ENCODE measurements at regions not wholly inside any gene's neighbourhood (a gene's known extent, or its start where the extent isn't known, plus 50 kb on each side); places are given as distances from the start of the nearest gene placed in this dataset.
"Not testable (repeated sequence)": the region's sequence is repeated elsewhere in the genome, so short reads cannot be mapped to it uniquely, and the experiment has no call there.

- H3K27me3 Mint-ChIP-seq = no peaks in the 10 kb centered on the region
- CTCF ChIA-PET = no interaction called here
- H3K4me1 Mint-ChIP-seq = no peaks in the 10 kb centered on the region
- H3K36me3 Mint-ChIP-seq = no peaks in the 10 kb centered on the region
- peaks cover 2% of the 10 kb centered on the region for H3K9me3 Mint-ChIP-seq (ENCODE audit: low read depth)
- no peak for ATAC-seq
- H3K4me3 Mint-ChIP-seq = no peak overlapping the region
- no peak overlapping the region for H3K27ac Mint-ChIP-seq
- no peak for DNase-seq
Measured at GRCh38 chr6:93684339-93684738, 265.0 kb upstream of the EPHA7 start.

DNA sequence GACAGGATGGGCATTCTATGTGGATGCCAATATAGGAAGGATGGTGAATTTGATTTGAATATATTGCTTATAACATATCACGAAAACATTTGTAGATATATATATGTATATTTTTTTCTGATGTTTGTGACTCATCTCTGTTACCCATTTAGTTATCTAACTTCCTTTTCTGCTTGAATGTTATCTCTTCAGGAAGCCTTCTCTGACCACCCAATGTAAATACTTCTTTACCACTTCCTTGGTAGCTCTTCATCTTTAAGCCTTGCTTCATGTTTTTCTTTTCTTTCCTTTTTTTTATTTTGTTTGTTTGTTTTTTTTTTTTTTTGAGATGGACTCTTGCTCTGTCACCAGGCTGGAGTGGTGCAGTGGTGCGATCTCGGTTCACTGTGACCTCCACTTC is 260.5 kb upstream of the EPHA7 start:
- Mint-ChIP-seq H3K36me3 (no peaks in the 10 kb centered on the region), H3K9me3 (ENCODE audit: low read depth) (no peaks in the 10 kb centered on the region), H3K4me1 (no peaks in the 10 kb centered on the region), H3K4me3 (no peak overlapping the region), H3K27ac (no peak overlapping the region), H3K27me3 (no peaks in the 10 kb centered on the region)
- CTCF ChIA-PET = no interaction called here
- ATAC-seq (no peak), DNase-seq (no peak)

DNA sequence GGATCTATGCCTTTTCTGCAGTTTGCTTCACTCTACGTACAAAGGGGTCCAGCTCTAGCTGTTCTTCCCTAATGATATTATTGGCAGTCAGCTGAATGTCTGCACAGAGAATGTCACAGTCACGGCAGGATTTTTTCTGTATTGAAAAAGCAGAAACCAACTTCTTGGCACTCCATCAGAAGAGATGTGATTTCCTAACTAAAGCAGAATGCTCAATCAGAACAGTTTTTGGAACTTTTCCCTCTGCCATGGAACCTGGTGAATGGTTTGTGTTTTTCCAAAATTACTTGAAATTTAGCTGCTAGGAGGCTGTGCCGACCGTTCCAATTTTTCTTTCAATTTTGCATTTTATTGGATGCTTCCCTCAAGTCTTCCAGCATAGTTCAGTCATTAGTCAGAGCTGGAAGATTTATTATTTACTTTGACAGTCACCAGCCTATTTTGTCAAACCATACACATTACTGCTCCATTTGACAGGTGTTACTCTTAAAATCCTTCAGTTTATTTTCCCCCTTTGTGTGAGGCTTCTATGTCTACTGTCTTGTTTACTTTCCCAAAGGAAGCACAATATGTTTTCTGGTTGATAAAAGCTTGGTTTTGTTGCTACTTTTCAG is 259.6 kb upstream of the EPHA7 start:
- H3K27me3 Mint-ChIP-seq = no peaks in the 10 kb centered on the region
- no peak overlapping the region for H3K27ac Mint-ChIP-seq
- DNase-seq (no peak), ATAC-seq (no peak)
- no peaks in the 10 kb centered on the region for H3K4me1 Mint-ChIP-seq
- no peaks in the 10 kb centered on the region for H3K36me3 Mint-ChIP-seq
- CTCF ChIA-PET = no interaction called here
- H3K4me3 Mint-ChIP-seq = no peak overlapping the region
- H3K9me3 Mint-ChIP-seq (ENCODE audit: low read depth) = no peaks in the 10 kb centered on the region

GRCh38 chr6:93677264-93677965 is 258.1 kb upstream of the EPHA7 start:
- no peak for ATAC-seq
- Mint-ChIP-seq H3K27me3 (no peaks in the 10 kb centered on the region), H3K36me3 (no peaks in the 10 kb centered on the region), H3K27ac (no peak overlapping the region), H3K9me3 (ENCODE audit: low read depth) (no peaks in the 10 kb centered on the region), H3K4me3 (no peak overlapping the region), H3K4me1 (no peaks in the 10 kb centered on the region)
- no peak for DNase-seq
- CTCF ChIA-PET = no interaction called here

DNA sequence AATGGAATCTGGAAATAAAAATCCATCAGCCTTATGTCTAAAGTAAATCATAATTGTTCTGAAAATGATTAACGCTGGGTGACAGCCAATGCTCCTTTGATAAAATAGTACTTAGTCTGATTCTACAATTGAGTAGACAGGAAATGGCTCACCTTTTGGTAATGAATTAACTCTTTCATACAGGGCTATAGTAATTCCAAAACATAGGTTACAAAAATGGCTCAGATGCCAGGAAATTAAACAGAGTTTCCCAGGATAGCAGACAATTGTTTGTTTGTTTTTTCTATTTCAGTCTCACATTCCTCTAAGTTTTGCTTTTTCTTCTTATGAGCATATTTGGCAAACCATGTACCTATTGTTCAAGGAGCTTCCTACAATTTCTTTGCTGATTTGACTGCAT is 257.2 kb upstream of the EPHA7 start:
- Mint-ChIP-seq H3K9me3 (ENCODE audit: low read depth) (no peaks in the 10 kb centered on the region), H3K36me3 (no peaks in the 10 kb centered on the region), H3K27ac (no peak overlapping the region), H3K4me3 (no peak overlapping the region), H3K4me1 (no peaks in the 10 kb centered on the region), H3K27me3 (no peaks in the 10 kb centered on the region)
- DNase-seq = no peak
- ATAC-seq = no peak
- CTCF ChIA-PET = no interaction called here

- CTCF ChIA-PET = no interaction called here
- Mint-ChIP-seq H3K4me3 (no peak overlapping the region), H3K27ac (no peak overlapping the region), H3K9me3 (ENCODE audit: low read depth) (no peaks in the 10 kb centered on the region), H3K27me3 (no peaks in the 10 kb centered on the region), H3K36me3 (no peaks in the 10 kb centered on the region), H3K4me1 (no peaks in the 10 kb centered on the region)
- DNase-seq = no peak
- ATAC-seq = no peak
Measured at GRCh38 chr6:93675856-93676417, 256.6 kb upstream of the EPHA7 start.

GRCh38 chr6:93663111-93663510 is 243.8 kb upstream of the EPHA7 start:
- Mint-ChIP-seq H3K4me1 (no peaks in the 10 kb centered on the region), H3K36me3 (no peaks in the 10 kb centered on the region), H3K9me3 (ENCODE audit: low read depth) (no peaks in the 10 kb centered on the region), H3K27me3 (no peaks in the 10 kb centered on the region), H3K4me3 (no peak overlapping the region), H3K27ac (no peak overlapping the region)
- DNase-seq = no peak
- CTCF ChIA-PET = no interaction called here
- ATAC-seq = no peak

DNA sequence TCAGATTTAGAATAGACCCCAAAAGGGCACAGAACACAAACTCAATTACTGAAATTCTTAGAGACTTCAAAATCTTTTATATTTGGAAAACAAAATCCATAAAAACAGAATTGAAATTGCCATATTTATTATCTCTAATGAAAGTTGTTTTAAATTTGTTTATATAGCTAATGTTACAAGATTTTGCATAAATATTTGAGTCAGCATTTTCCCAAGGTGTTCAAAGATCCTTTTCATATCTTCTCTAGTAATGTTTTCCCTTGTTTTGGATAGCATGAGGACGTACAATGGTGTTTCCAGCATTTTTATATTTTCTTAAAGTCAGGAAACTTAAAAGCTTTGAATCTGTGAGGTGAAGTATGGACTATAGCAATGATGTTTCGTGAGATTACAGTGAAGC is 235.2 kb upstream of the EPHA7 start:
- H3K4me1 Mint-ChIP-seq = no peaks in the 10 kb centered on the region

DNA sequence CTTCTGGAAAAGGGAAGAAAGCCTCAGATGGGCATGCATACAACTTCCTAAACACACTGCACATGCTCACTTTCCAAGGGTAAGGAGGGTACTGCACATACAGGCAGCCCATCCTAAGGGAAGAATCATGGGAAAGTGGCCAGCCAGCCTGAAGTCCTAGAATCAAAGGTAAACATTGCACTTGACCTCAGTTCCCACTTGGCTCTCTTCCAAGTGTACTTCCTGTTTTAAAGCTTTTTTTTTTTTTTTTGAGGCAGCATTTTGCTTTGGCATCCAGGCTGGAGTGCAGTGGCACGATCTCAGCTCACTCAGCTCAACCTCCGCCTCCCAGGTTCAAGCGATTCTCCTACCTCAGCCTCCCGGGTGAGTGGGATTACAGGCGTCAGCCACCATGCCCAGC is 225.3 kb upstream of the EPHA7 start:
- Mint-ChIP-seq H3K27me3 (no peaks in the 10 kb centered on the region), H3K4me1 (no peaks in the 10 kb centered on the region)
- CTCF ChIA-PET = no interaction called here

More for the DNA sequence above, 235.2 kb upstream of the EPHA7 start:
- DNase-seq (no peak), ATAC-seq (no peak)
- no peaks in the 10 kb centered on the region for H3K27me3 Mint-ChIP-seq
- no peak overlapping the region for H3K4me3 Mint-ChIP-seq
- no peak overlapping the region for H3K27ac Mint-ChIP-seq
- H3K36me3 Mint-ChIP-seq = no peaks in the 10 kb centered on the region
- CTCF ChIA-PET = no interaction called here
- H3K9me3 Mint-ChIP-seq (ENCODE audit: low read depth) = peaks cover 3% of the 10 kb centered on the region

DNA sequence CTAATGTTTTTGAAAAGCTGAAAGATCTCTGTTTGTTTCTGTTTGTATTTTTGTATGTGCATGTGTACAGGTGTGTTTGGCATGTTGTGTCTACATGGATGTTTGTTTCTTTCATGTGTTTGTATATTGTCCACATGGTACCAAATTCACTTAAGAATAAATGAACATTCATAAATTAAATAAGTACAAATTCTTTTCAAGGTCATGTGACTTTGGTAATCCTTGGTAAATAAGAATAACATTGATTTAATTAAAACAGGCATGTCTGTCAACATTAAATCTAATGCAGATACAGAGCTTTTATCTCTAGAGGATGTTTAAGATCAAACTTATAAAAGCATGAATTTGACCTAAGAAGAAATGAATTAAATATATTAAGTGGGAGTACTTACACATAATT is 219.8 kb upstream of the EPHA7 start:
- Mint-ChIP-seq H3K4me3 (no peak overlapping the region), H3K4me1 (no peaks in the 10 kb centered on the region), H3K36me3 (no peaks in the 10 kb centered on the region), H3K27ac (no peak overlapping the region), H3K27me3 (no peaks in the 10 kb centered on the region), H3K9me3 (ENCODE audit: low read depth) (peaks cover 2% of the 10 kb centered on the region)
- CTCF ChIA-PET = interaction anchor here (0.9 kb wide), 1 partner anchor 48 kb away, joined by 3 read pairs; no protein-coding TSS in a partner anchor
- DNase-seq (no peak), ATAC-seq (no peak)

More for the DNA sequence above, 225.3 kb upstream of the EPHA7 start:
- ATAC-seq (no peak), DNase-seq (no peak)
- Mint-ChIP-seq H3K9me3 (ENCODE audit: low read depth) (peaks cover 2% of the 10 kb centered on the region), H3K4me3 (no peak overlapping the region), H3K36me3 (no peaks in the 10 kb centered on the region), H3K27ac (no peak overlapping the region)

DNA sequence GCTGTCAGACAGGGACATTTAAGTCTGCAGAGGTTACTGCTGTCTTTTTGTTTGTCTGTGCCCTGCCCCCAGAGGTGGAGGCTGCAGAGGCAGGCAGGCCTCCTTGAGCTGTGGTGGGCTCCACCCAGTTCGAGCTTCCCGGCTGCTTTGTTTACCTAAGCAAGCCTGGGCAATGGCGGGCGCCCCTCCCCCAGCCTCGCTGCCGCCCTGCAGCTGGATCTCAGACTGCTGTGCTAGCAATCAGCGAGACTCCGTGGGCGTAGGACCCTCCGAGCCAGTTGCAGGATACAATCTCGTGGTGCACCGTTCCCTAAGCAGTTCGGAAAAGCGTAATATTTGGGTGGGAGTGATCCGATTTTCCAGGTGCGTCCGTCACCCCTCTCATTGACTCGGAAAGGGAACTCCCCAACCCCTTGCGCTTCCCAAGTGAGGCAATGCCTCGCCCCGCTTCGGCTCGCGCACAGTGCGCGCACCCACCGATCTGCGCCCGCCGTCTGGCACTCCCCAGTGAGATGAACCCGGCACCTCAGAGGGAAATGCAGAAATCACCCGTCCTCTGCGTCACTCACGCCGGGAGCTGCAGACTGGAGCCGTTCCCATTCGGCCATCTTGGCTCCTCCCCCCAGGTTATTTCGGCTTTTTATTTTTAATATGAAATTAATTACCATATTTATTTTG is 217.8 kb upstream of the EPHA7 start:
- H3K36me3 Mint-ChIP-seq; CTCF ChIA-PET; DNase-seq; H3K9me3 Mint-ChIP-seq (ENCODE audit: low read depth); H3K4me3 Mint-ChIP-seq; H3K27me3 Mint-ChIP-seq; H3K27ac Mint-ChIP-seq; ATAC-seq; H3K4me1 Mint-ChIP-seq: not testable (repeated sequence)

DNA sequence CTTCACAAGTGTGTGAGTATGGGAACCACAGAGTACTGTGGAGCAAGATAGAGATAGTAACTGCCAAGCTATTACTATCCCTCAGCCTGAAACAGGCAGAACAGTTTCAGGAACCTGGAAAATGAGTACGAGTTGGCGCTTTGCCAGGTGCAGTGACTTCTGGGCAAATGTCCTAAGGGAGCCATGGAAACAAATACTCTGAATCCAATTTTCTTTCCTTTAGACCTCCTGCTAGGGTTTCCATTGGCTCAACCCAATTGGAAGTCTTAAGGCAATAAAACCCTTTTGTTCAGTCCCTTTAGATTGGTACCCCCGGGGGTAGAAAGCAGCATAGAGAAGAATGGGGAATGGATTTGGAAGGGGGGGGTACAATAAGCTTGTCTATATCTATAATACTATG is 205.0 kb upstream of the EPHA7 start:
- Mint-ChIP-seq H3K4me1 (no peaks in the 10 kb centered on the region), H3K9me3 (ENCODE audit: low read depth) (peaks cover 2% of the 10 kb centered on the region), H3K27me3 (no peaks in the 10 kb centered on the region), H3K36me3 (no peaks in the 10 kb centered on the region), H3K27ac (no peak overlapping the region), H3K4me3 (no peak overlapping the region)
- CTCF ChIA-PET = no interaction called here
- no peak for ATAC-seq
- no peak for DNase-seq

GRCh38 chr6:93621442-93621841 is 202.1 kb upstream of the EPHA7 start:
- no peak for ATAC-seq
- H3K9me3 Mint-ChIP-seq (ENCODE audit: low read depth) = peaks cover 2% of the 10 kb centered on the region
- H3K36me3 Mint-ChIP-seq = no peaks in the 10 kb centered on the region
- DNase-seq = no peak
- CTCF ChIA-PET = no interaction called here
- no peaks in the 10 kb centered on the region for H3K27me3 Mint-ChIP-seq
- no peak overlapping the region for H3K4me3 Mint-ChIP-seq
- no peaks in the 10 kb centered on the region for H3K4me1 Mint-ChIP-seq
- H3K27ac Mint-ChIP-seq = no peak overlapping the region

GRCh38 chr6:93604951-93605350 is 185.6 kb upstream of the EPHA7 start:
- ATAC-seq = no peak
- DNase-seq = no peak
- no peaks in the 10 kb centered on the region for H3K27me3 Mint-ChIP-seq

More at GRCh38 chr6:93604951-93605350, 185.6 kb upstream of the EPHA7 start:
- H3K36me3 Mint-ChIP-seq = no peaks in the 10 kb centered on the region
- H3K9me3 Mint-ChIP-seq (ENCODE audit: low read depth) = no peaks in the 10 kb centered on the region
- H3K4me1 Mint-ChIP-seq = no peaks in the 10 kb centered on the region
- no peak overlapping the region for H3K27ac Mint-ChIP-seq
- CTCF ChIA-PET = no interaction called here
- no peak overlapping the region for H3K4me3 Mint-ChIP-seq
